ENCODE measurements at regions not wholly inside any gene's neighbourhood (a gene's known extent, or its start where the extent isn't known, plus 50 kb on each side); places are given as distances from the start of the nearest gene placed in this dataset.

DNA sequence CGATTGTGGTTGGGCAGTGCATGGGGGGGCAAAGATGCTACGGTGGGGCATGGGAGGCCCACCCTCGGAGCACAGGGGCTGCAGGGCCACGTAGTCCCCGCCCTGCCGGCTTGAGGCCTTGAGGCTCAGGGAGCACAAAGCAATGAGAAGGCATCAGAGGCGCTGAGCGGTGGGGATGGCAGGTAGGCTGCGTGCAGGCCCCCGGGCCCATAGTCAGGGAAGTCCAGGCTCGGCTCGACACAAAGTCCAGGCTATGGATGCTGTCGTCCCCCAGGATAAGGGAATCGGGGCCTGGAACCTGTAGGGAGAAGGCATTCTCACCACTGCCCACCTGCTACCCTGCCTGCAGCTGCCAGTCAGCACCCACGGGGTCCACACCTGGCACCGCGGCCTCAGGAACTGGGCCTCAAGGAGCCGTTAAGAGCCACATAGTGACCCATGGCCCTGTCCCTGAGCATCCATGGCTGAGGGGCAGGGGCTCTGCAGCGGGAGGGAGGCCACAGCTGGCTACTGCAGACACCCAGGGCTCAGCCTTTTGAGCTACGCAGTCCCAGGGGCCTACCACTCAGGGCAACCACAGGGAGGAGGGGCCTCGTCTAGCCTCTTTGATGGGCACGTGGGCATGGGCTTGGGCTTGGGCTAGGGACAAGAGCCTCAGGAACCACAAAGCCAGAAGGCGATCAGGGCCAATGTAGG is 179.7 kb downstream of the IGLL1 start:
- TF ChIP-seq CTCF (IDR thresholded peaks at IDR 0.05; ENCODE audit: borderline replicate concordance, extremely low read depth, low read length, poor library complexity, severe bottlenecking) (no peak), EZH2 (IDR thresholded peaks at IDR 0.05; ENCODE audit: borderline replicate concordance, low read depth, low read length, severe bottlenecking) (no peak)

Measured in DND-41 (cell line).